Type B pancreatic cell (in vitro differentiated cells): ENCODE measurements at regions not wholly inside any gene's neighbourhood (a gene's known extent, or its start where the extent isn't known, plus 50 kb on each side); places are given as distances from the start of the nearest gene placed in this dataset.

Source experiments
- DNase-seq: peaks from one replicate; pipeline ENCODE4 v3.0.0; 2021; ENCODE audit warnings: mixed read lengths; ENCODE audit not compliant: unreplicated experiment; ENCODE audit errors: extremely low spot score
- H3K27ac Mint-ChIP-seq: 2 replicates; pipeline ENCODE4 v1.8.0; 2021; ENCODE audit warnings: mild to moderate bottlenecking, mixed read lengths
- H3K27me3 Mint-ChIP-seq: 2 replicates; pipeline ENCODE4 v1.8.0; 2021; ENCODE audit warnings: mixed read lengths
- H3K36me3 Mint-ChIP-seq: 2 replicates; pipeline ENCODE4 v1.8.0; 2021; ENCODE audit warnings: mixed read lengths
- H3K4me1 Mint-ChIP-seq: one replicate; pipeline ENCODE4 v1.8.0; 2021; ENCODE audit warnings: mixed read lengths; ENCODE audit not compliant: unreplicated experiment
- H3K4me3 Mint-ChIP-seq: 2 replicates; pipeline ENCODE4 v1.8.0; 2021; ENCODE audit warnings: mild to moderate bottlenecking, mixed read lengths
- H3K9me3 Mint-ChIP-seq: 2 replicates; pipeline ENCODE4 v1.8.0; 2021; ENCODE audit warnings: mixed read lengths
- TF ChIP-seq, protein P1 (sequence below): fragments of 200-600 bp; sonication (generic); conservative IDR thresholded peaks from 2 replicates; pipeline ENCODE4 v1.5.0; 2021; ENCODE audit warnings: antibody characterized with exemption, mild to moderate bottlenecking

DNA sequence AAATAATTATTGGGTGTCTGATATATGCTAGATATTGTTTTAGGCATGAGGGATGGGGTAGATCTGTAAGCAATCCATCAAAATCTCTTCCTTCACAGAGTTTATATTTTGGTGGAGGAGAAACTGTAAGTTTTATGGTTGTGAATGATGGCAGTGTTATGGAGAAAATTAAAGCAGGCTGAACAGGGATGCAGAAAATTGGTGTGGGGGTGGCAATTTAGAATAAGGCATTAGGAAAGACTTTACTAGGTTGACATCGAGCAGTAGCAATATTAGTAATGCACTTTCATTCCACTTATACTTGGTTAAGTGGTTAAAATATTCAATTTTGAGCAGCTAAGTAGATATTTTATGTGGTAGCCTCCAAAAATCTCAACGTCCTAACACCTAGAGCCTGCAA lies 261.1 kb upstream of the SNX7 start:
- H3K4me1 Mint-ChIP-seq, result peaks cover 5% of the 10 kb centered on the region
- no peak for DNase-seq
- TF ChIP-seq, protein P1, sequence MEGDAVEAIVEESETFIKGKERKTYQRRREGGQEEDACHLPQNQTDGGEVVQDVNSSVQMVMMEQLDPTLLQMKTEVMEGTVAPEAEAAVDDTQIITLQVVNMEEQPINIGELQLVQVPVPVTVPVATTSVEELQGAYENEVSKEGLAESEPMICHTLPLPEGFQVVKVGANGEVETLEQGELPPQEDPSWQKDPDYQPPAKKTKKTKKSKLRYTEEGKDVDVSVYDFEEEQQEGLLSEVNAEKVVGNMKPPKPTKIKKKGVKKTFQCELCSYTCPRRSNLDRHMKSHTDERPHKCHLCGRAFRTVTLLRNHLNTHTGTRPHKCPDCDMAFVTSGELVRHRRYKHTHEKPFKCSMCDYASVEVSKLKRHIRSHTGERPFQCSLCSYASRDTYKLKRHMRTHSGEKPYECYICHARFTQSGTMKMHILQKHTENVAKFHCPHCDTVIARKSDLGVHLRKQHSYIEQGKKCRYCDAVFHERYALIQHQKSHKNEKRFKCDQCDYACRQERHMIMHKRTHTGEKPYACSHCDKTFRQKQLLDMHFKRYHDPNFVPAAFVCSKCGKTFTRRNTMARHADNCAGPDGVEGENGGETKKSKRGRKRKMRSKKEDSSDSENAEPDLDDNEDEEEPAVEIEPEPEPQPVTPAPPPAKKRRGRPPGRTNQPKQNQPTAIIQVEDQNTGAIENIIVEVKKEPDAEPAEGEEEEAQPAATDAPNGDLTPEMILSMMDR, result no peak
- no peaks in the 10 kb centered on the region for H3K9me3 Mint-ChIP-seq
- H3K4me3 Mint-ChIP-seq, result no peak overlapping the region
- no peak overlapping the region for H3K27ac Mint-ChIP-seq
- H3K27me3 Mint-ChIP-seq, result no peaks in the 10 kb centered on the region
- H3K36me3 Mint-ChIP-seq, result no peaks in the 10 kb centered on the region

- Mint-ChIP-seq H3K27ac (no peak overlapping the region), H3K4me1 (peaks cover 2% of the 10 kb centered on the region), H3K4me3 (no peak overlapping the region), H3K9me3 (no peaks in the 10 kb centered on the region), H3K36me3 (no peaks in the 10 kb centered on the region), H3K27me3 (no peaks in the 10 kb centered on the region)
- TF ChIP-seq, protein P1, result no peak
- DNase-seq, result no peak
Measured at GRCh38 chr1:98399218-98399617, 262.3 kb upstream of the SNX7 start.

GRCh38 chr1:98398649-98399048 lies 262.9 kb upstream of the SNX7 start:
- Mint-ChIP-seq H3K4me1 (no peaks in the 10 kb centered on the region), H3K4me3 (no peak overlapping the region), H3K27ac (no peak overlapping the region), H3K27me3 (no peaks in the 10 kb centered on the region), H3K36me3 (no peaks in the 10 kb centered on the region), H3K9me3 (no peaks in the 10 kb centered on the region)
- TF ChIP-seq, protein P1, result no peak
- DNase-seq, result no peak

DNA sequence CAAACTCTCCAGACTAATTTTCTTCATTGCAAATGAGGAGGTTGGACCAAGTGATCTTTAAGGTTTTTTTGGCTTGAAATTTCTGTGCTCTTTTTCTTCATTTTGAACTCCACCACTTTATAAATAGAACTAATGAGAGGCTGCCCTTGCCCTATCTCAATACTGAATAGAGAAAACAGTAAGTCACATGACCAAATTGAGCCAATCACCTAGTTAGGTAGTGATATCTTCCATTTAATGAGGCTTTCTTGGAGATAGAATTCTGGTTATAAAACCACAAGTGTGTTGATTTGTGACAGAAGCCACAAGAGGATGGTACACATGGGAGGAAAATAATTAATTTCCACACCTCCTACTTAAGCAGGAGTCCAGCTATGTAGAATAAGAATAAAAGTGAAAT lies 263.4 kb upstream of the SNX7 start:
- Mint-ChIP-seq H3K27me3 (no peaks in the 10 kb centered on the region), H3K27ac (no peak overlapping the region)
- no peak for DNase-seq

DNA sequence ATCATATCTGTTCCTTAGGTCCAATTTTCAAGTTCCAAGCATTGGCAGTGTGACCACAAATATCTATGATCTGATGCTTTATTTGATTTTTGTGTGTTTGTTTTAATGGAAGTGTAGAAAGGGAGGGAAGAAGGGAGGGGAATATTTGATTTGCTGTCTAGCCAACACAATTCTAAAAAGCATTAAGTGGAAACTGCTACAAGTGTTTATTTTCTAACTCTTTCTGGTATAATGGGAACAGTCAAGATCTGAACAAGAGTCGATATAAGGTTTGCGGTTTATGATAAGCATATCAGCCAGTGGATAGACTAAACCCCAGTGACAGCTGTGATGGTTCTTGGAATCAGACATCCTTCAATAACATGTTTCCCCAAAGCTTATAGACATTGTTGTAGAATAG lies 267.8 kb upstream of the SNX7 start:
- TF ChIP-seq, protein P1, result no peak
- no peaks in the 10 kb centered on the region for H3K4me1 Mint-ChIP-seq
- DNase-seq, result no peak
- H3K4me3 Mint-ChIP-seq, result no peak overlapping the region
- no peaks in the 10 kb centered on the region for H3K9me3 Mint-ChIP-seq
- H3K27me3 Mint-ChIP-seq, result no peaks in the 10 kb centered on the region
- no peak overlapping the region for H3K27ac Mint-ChIP-seq
- no peaks in the 10 kb centered on the region for H3K36me3 Mint-ChIP-seq

More for the DNA sequence above, 263.4 kb upstream of the SNX7 start:
- Mint-ChIP-seq H3K4me3 (no peak overlapping the region), H3K4me1 (no peaks in the 10 kb centered on the region), H3K9me3 (no peaks in the 10 kb centered on the region), H3K36me3 (no peaks in the 10 kb centered on the region)
- TF ChIP-seq, protein P1, result no peak

DNA sequence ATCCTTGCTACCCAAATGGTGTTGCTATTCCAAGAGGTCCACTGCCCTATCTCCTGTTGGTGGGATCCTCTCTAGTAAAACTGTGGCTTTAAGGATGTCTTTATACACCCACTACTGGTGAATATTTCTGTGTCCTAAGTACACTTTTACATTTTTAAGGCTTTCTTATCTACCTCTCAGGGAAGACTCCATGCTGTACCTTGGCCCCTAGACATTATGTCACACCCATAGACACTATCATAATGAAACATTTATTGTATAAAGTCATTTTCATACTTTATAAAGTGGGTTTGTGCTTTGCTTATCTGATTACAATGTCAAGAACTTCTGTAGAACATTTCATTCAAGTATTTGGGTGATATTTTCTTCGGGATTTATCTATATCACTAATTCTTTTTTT lies 270.3 kb upstream of the SNX7 start:
- H3K9me3 Mint-ChIP-seq, result no peaks in the 10 kb centered on the region
- H3K36me3 Mint-ChIP-seq, result no peaks in the 10 kb centered on the region
- TF ChIP-seq, protein P1, result no peak
- no peak overlapping the region for H3K27ac Mint-ChIP-seq
- no peak overlapping the region for H3K4me3 Mint-ChIP-seq
- no peak for DNase-seq
- H3K27me3 Mint-ChIP-seq, result no peaks in the 10 kb centered on the region
- H3K4me1 Mint-ChIP-seq, result peaks cover 10% of the 10 kb centered on the region
